GM19239 (cell line): ENCODE measurements at regions not wholly inside any gene's neighbourhood (a gene's known extent, or its start where the extent isn't known, plus 50 kb on each side); places are given as distances from the start of the nearest gene placed in this dataset.
"Not testable (repeated sequence)": the region's sequence is repeated elsewhere in the genome, so short reads cannot be mapped to it uniquely, and the experiment has no call there.

Experiments
- DNase-seq: peaks from one replicate; pipeline ENCODE4 v3.0.0; 2011; ENCODE audit warnings: low spot score; ENCODE audit not compliant: insufficient read length
- FAIRE-seq: peaks from 2 replicates; lab custom pipeline; 2011; peaks lifted over from hg19 to GRCh38; lab: Jason Lieb, UNC

GRCh38 chr21:36245649-36246048 is 74.3 kb upstream of the MORC3 start:
- DNase-seq (no peak), FAIRE-seq (no peak)

GRCh38 chr21:36246080-36246631 is 73.8 kb upstream of the MORC3 start:
- FAIRE-seq (no peak), DNase-seq (no peak)

GRCh38 chr21:36247316-36248010 is 72.5 kb upstream of the MORC3 start:
- no peak for FAIRE-seq
- no peak for DNase-seq

GRCh38 chr21:36249576-36250422 is 70.2 kb upstream of the MORC3 start:
- no peak for FAIRE-seq
- DNase-seq = no peak

GRCh38 chr21:36250423-36251075 is 69.4 kb upstream of the MORC3 start:
- DNase-seq (no peak), FAIRE-seq (no peak)

GRCh38 chr21:36254106-36254941 is 65.7 kb upstream of the MORC3 start:
- no peak for DNase-seq

GRCh38 chr21:36255663-36256062 is 64.3 kb upstream of the MORC3 start:
- FAIRE-seq (peak; percentile 82), DNase-seq (peak; percentile 26)

More at GRCh38 chr21:36254106-36254941, 65.7 kb upstream of the MORC3 start:
- FAIRE-seq = peak; percentile 85

GRCh38 chr21:36257657-36258056 is 62.3 kb upstream of the MORC3 start:
- DNase-seq (no peak), FAIRE-seq (no peak)

GRCh38 chr21:36260030-36260787 is 59.8 kb upstream of the MORC3 start:
- DNase-seq = peak; percentile 49
- FAIRE-seq = peak; percentile 95

GRCh38 chr21:36260802-36261201 is 59.2 kb upstream of the MORC3 start:
- FAIRE-seq (no peak), DNase-seq (no peak)

- FAIRE-seq (no peak), DNase-seq (no peak)
Measured at GRCh38 chr21:36261459-36261858, 58.5 kb upstream of the MORC3 start.

- FAIRE-seq (no peak), DNase-seq (no peak)
Measured at GRCh38 chr21:36263797-36264196, 56.2 kb upstream of the MORC3 start.

GRCh38 chr21:36265431-36265830 is 54.6 kb upstream of the MORC3 start:
- FAIRE-seq (no peak), DNase-seq (no peak)

- FAIRE-seq, DNase-seq: not testable (repeated sequence)
Measured at GRCh38 chr21:36267828-36268227, 52.2 kb upstream of the MORC3 start.

GRCh38 chr21:36268264-36268663 is 51.7 kb upstream of the MORC3 start:
- FAIRE-seq, DNase-seq: not testable (repeated sequence)
